ENCODE measurements at regions not wholly inside any gene's neighbourhood (a gene's known extent, or its start where the extent isn't known, plus 50 kb on each side); places are given as distances from the start of the nearest gene placed in this dataset.

DNA sequence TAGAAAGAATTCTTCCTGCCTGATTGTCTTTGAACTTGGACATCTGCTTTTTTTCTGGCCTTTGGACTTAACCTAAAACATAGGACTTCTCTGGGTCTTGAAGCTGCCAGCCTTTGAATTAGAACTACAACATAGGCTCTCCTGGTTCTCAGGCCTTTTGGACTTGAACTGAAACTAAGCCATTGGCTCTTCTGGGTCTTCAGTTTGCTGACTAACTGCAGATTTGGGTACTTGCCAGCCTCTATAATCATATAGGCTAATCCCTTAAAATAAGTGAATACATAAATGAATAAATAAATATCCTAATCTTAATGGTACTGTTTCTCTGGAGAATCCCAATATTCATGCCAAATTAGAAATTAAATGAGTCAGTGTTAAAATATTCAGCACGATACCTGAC lies 473.4 kb upstream of the PAPPA start:
- ChIA-PET POLR2A (no interaction called here), CTCF (interaction anchor here (0.6 to 1.7 kb wide), 3 partner anchors 9 to 89 kb away, joined by 3 to 5 read pairs (median 3); no protein-coding TSS in a partner anchor)
- no peak for DNase-seq (ENCODE audit: low read depth)
- no peak for TF ChIP-seq CTCF (IDR thresholded peaks at IDR 0.05; ENCODE audit: insufficient read depth, low read depth, low read length)
- no peak overlapping the region for H3K4me3 ChIP-seq (ENCODE audit: low read depth, low read length)
- no peaks in the 10 kb centered on the region for H3K36me3 ChIP-seq (ENCODE audit: control insufficient read depth, insufficient read depth, low read length)
- H3K27me3 ChIP-seq (ENCODE audit: control insufficient read depth, insufficient read depth, low read length) = no peaks in the 10 kb centered on the region

DNA sequence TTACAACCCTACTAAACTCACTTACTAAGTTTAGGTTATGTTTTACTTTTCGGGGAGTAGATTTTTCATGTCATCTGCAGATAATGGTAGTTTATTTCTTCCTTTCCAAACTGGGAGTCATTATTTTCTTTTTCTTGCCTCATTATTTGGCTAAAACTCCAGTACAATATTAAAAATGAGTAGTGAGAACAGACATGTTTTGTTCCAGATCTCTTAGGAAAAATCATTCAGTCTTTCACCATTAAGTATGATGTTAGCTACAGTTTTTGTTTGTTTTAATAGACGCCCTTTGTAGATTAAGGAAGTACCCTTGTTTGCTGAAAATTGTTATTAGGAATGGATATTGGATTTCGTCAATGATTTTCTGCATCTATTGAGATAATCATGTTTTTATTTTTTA lies 472.0 kb upstream of the PAPPA start:
- Histone ChIP-seq H3K4me3 (ENCODE audit: low read depth, low read length) (no peak overlapping the region), H3K27me3 (ENCODE audit: control insufficient read depth, insufficient read depth, low read length) (no peaks in the 10 kb centered on the region), H3K36me3 (ENCODE audit: control insufficient read depth, insufficient read depth, low read length) (no peaks in the 10 kb centered on the region)
- DNase-seq (ENCODE audit: low read depth) = no peak
- ChIA-PET POLR2A (no interaction called here), CTCF (no interaction called here)
- no peak for TF ChIP-seq CTCF (IDR thresholded peaks at IDR 0.05; ENCODE audit: insufficient read depth, low read depth, low read length)

- DNase-seq (ENCODE audit: low read depth) = no peak
- CTCF ChIA-PET = no interaction called here
- no peaks in the 10 kb centered on the region for H3K27me3 ChIP-seq (ENCODE audit: control insufficient read depth, insufficient read depth, low read length)
- no peak for TF ChIP-seq CTCF (IDR thresholded peaks at IDR 0.05; ENCODE audit: insufficient read depth, low read depth, low read length)
- POLR2A ChIA-PET = no interaction called here
- no peaks in the 10 kb centered on the region for H3K36me3 ChIP-seq (ENCODE audit: control insufficient read depth, insufficient read depth, low read length)
- no peak overlapping the region for H3K4me3 ChIP-seq (ENCODE audit: low read depth, low read length)
Measured at GRCh38 chr9:115686069-115686468, 467.5 kb upstream of the PAPPA start.

GRCh38 chr9:115687356-115687755 lies 466.2 kb upstream of the PAPPA start:
- CTCF ChIA-PET = interaction anchor here (1.5 kb wide), 2 partner anchors 94 to 95 kb away, joined by 4 to 5 read pairs; no protein-coding TSS in a partner anchor
- TF ChIP-seq CTCF (IDR thresholded peaks at IDR 0.05; ENCODE audit: insufficient read depth, low read depth, low read length) = no peak
- H3K36me3 ChIP-seq (ENCODE audit: control insufficient read depth, insufficient read depth, low read length) = no peaks in the 10 kb centered on the region

GRCh38 chr9:115689331-115689730 lies 464.3 kb upstream of the PAPPA start:
- no peak overlapping the region for H3K4me3 ChIP-seq (ENCODE audit: low read depth, low read length)
- ChIA-PET CTCF (interaction anchor here (0.7 kb wide), 1 partner anchor 10 kb away, joined by 3 read pairs; no protein-coding TSS in a partner anchor), POLR2A (no interaction called here)
- no peak for TF ChIP-seq CTCF (IDR thresholded peaks at IDR 0.05; ENCODE audit: insufficient read depth, low read depth, low read length)
- no peaks in the 10 kb centered on the region for H3K36me3 ChIP-seq (ENCODE audit: control insufficient read depth, insufficient read depth, low read length)
- DNase-seq (ENCODE audit: low read depth) = no peak
- H3K27me3 ChIP-seq (ENCODE audit: control insufficient read depth, insufficient read depth, low read length) = no peaks in the 10 kb centered on the region

More at GRCh38 chr9:115687356-115687755, 466.2 kb upstream of the PAPPA start:
- Histone ChIP-seq H3K4me3 (ENCODE audit: low read depth, low read length) (no peak overlapping the region), H3K27me3 (ENCODE audit: control insufficient read depth, insufficient read depth, low read length) (no peaks in the 10 kb centered on the region)
- POLR2A ChIA-PET = no interaction called here
- DNase-seq (ENCODE audit: low read depth) = no peak
